HL-60 (cell line): ENCODE measurements at regions not wholly inside any gene's neighbourhood (a gene's known extent, or its start where the extent isn't known, plus 50 kb on each side); places are given as distances from the start of the nearest gene placed in this dataset.
"Not testable (repeated sequence)": the region's sequence is repeated elsewhere in the genome, so short reads cannot be mapped to it uniquely, and the experiment has no call there.

Source experiments
- POLR2AphosphoS5 ChIP-seq: IDR thresholded peaks from 2 replicates; pipeline ENCODE4 v1.6.1; 2012; ENCODE audit warnings: low read depth
- TF ChIP-seq, protein P1 (sequence below): IDR thresholded peaks from one replicate; pipeline ENCODE4 v1.5.1; 2011; ENCODE audit warnings: low read length, control low read depth, inconsistent platforms; ENCODE audit not compliant: insufficient read depth

DNA sequence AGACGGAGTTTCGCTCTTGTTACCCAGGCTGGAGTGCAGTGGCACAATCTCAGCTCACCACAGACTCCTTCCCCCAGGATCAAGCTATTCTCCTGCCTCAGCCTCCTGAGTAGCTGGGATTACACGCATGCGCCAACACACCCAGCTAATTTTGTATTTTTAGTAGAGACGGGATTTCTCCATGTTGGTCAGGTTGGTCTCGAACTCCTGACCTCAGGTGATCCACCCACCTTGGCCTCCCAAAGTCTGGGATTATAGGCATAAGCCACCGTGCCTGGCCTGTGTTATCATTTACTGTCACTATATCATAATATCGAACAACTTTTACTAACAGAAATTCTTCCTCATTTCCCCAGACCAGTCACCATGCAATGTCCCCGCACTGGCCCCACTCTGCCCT lies 104.0 kb upstream of the DLG1 start:
- TF ChIP-seq, protein P1, sequence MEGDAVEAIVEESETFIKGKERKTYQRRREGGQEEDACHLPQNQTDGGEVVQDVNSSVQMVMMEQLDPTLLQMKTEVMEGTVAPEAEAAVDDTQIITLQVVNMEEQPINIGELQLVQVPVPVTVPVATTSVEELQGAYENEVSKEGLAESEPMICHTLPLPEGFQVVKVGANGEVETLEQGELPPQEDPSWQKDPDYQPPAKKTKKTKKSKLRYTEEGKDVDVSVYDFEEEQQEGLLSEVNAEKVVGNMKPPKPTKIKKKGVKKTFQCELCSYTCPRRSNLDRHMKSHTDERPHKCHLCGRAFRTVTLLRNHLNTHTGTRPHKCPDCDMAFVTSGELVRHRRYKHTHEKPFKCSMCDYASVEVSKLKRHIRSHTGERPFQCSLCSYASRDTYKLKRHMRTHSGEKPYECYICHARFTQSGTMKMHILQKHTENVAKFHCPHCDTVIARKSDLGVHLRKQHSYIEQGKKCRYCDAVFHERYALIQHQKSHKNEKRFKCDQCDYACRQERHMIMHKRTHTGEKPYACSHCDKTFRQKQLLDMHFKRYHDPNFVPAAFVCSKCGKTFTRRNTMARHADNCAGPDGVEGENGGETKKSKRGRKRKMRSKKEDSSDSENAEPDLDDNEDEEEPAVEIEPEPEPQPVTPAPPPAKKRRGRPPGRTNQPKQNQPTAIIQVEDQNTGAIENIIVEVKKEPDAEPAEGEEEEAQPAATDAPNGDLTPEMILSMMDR: not testable (repeated sequence)
- TF ChIP-seq POLR2AphosphoS5: not testable (repeated sequence)
